Cardiac fibroblast (primary cell): ENCODE measurements at regions not wholly inside any gene's neighbourhood (a gene's known extent, or its start where the extent isn't known, plus 50 kb on each side); places are given as distances from the start of the nearest gene placed in this dataset.

Experiments used
- DNase-seq, 2 donors: peaks; one replicate each; pipeline versions ENCODE4 v3.0.0 to v3.0.0-alpha.2; 2010; ENCODE audit warnings: low read depth in 2 of 2
- H3K4me3 ChIP-seq, 2 donors: replicated peaks in 1 of 2; 1 replicate in 1 of 2; 2 replicates in 1 of 2; pipeline ENCODE4 v1.5.1; 2011; ENCODE audit warnings: low read depth in 2 of 2, low read length in 2 of 2, mild to moderate bottlenecking in 2 of 2, moderate library complexity in 1 of 2
- TF ChIP-seq, protein P1 (sequence below): IDR thresholded peaks from one replicate; pipeline ENCODE4 v1.5.1; 2011; ENCODE audit warnings: low read depth, mild to moderate bottlenecking, low read length, inconsistent platforms

DNA sequence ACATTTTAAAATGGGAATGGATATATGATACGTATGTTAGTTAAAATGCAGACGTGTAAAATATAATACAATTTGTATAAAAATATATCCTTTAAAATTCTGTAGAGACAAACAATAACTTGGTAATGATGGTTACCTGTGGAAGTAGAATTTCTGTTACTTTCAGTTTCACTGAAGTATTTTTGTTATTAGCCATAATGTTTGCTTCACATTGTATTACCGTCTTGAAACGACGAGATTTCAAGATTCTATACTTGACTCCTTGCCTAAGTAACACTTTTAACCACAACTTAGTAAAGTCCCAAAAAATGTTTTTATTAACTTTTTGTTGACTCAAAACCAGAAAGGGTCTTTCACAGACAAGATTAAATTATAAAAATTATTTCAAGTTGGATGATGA lies 488.3 kb upstream of the VRK2 start:
- TF ChIP-seq, protein P1, sequence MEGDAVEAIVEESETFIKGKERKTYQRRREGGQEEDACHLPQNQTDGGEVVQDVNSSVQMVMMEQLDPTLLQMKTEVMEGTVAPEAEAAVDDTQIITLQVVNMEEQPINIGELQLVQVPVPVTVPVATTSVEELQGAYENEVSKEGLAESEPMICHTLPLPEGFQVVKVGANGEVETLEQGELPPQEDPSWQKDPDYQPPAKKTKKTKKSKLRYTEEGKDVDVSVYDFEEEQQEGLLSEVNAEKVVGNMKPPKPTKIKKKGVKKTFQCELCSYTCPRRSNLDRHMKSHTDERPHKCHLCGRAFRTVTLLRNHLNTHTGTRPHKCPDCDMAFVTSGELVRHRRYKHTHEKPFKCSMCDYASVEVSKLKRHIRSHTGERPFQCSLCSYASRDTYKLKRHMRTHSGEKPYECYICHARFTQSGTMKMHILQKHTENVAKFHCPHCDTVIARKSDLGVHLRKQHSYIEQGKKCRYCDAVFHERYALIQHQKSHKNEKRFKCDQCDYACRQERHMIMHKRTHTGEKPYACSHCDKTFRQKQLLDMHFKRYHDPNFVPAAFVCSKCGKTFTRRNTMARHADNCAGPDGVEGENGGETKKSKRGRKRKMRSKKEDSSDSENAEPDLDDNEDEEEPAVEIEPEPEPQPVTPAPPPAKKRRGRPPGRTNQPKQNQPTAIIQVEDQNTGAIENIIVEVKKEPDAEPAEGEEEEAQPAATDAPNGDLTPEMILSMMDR = no peak
- no peak for DNase-seq
- H3K4me3 ChIP-seq = no peak overlapping the region

DNA sequence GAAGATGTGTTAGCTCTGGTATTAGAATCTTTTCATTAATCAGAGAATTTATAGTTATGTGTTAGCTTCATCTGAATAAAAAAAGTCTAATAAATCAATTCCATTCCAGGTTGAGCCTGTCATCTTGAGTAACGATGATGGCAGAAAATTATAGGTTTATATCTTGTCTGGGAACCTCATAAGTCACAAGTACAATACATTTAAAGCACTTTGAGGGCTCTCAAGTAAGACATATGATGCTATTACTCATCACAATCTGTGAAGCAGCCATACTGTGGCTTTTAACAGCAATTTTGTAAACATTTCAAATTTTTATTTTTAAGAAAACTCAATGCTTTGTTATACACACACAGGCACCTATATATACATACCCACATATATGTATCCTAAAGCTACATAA lies 484.1 kb upstream of the VRK2 start:
- DNase-seq = no peak

DNA sequence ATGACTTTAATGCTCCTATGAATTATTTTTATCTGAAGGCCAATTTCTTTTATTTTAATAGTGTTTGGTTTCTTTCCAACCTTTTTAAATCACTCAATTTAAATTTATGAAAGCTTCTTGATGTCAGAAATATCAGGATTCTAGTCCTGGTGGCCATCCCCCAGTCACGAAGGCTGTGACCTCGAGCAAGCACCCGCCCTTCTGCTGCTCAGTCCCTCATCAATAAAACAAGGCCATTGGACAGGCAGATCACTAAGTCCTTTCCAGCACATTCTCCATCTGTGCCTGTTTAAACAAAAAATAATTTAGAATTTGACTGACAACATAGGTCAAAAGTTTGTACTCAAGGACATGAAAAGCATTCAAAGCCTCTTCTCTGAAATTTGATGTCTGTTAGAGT lies 483.6 kb upstream of the VRK2 start:
- H3K4me3 ChIP-seq = no peak overlapping the region
- TF ChIP-seq, protein P1 = no peak
- DNase-seq = no peak

More for the DNA sequence above, 484.1 kb upstream of the VRK2 start:
- TF ChIP-seq, protein P1 = no peak
- H3K4me3 ChIP-seq = no peak overlapping the region

DNA sequence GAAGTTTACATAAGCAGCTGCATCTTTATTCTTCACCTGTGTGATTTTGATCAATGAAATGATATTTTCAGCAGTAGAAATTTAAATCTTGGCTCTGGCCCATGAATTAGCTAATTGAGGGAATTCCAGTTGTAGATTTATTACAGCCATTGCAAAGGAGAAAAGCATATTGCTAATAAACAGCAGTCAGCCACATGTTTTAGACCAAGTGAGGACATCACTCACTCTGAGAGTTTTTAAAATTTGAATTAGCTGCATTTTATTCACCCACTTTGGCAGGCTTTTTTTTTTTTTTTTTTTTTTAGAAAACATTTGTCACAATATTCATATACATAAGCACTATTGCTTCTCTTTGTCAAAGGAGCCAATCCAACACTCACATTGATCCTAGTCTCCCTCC lies 479.4 kb upstream of the VRK2 start:
- no peak overlapping the region for H3K4me3 ChIP-seq
- DNase-seq = no peak
- TF ChIP-seq, protein P1 = no peak

DNA sequence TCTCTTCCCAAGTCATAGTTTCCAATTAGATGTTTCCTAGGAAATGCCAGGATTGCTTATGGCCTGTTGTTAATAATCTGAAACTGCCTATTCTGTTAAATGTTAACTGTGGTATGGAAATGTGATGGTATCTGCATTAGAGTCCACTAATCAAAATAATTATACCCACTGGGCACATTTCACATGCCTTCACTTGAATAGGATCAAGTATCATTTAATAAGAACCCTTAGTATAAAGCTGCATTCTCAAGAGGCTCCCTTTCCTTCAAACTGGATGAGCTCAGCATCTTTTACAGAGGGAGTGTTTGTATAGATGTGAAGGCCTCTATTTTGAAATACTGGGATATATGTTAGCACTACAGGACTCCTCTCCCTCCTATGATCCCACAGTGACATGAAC lies 477.2 kb upstream of the VRK2 start:
- no peak for DNase-seq
- no peak overlapping the region for H3K4me3 ChIP-seq
- TF ChIP-seq, protein P1 = no peak

DNA sequence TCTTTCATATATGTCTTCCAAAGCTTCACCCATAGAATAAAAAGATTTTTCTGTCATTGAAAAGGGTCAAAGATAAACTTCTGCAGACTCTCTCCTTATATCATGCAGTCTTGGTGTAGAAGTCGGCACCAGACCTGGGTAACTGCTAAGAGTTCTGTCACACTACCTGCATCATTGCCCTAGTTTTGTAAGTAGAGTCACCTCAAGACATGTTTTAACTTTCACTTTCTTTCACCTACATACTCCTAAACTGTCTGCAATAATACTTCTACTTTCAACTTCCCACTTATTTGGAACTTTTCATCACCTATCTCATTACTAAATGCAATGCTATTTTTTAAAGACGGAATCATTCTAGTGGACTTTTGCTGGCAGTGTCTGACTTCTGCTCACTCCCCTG lies 475.6 kb upstream of the VRK2 start:
- H3K4me3 ChIP-seq = no peak overlapping the region
- no peak for DNase-seq
- TF ChIP-seq, protein P1 = no peak

DNA sequence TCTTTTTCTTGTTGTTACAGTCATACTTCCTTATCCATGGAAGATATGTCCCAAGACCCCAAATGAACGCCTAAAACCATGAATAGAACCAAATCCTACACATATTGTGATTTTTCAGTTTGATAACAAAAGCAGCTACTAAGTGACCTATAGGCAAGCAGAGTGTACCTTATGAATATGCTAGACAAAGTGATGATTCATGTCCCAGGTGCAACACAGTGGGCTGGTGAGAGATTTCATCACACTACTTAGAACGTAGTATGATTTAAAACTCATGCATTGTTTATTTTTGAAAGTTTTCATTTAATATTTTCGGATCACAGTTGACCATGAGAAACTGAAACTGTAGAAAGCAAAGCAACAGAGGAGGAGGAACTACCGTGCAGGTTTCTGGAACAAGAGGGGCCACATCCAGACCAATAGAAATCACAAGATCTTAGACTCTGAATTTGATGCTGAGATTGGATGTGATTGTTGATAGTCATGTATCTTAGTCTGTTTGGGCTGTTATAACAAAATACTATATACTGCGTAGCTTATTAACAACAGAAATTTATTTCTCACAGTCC lies 470.8 kb upstream of the VRK2 start:
- TF ChIP-seq, protein P1 = no peak
- no peak for DNase-seq
- no peak overlapping the region for H3K4me3 ChIP-seq
